Stimulated activated CD8-positive, alpha-beta memory T cell treated with anti-CD3 and anti-CD28 coated beads, Interleukin-12 subunit alpha, Interleukin-12 subunit beta, amount 100 ng/mL, for 4 hours (primary cell): ENCODE measurements at regions not wholly inside any gene's neighbourhood (a gene's known extent, or its start where the extent isn't known, plus 50 kb on each side); places are given as distances from the start of the nearest gene placed in this dataset.

ENCODE experiments used
- DNase-seq: peaks from one replicate; pipeline ENCODE4 v3.0.0-alpha.2; 2020; ENCODE audit warnings: low read depth

GRCh38 chr17:15039366-15039765, 225.8 kb downstream of the PMP22 start:
- DNase-seq = no peak

GRCh38 chr17:15038656-15039055, 226.5 kb downstream of the PMP22 start:
- no peak for DNase-seq

GRCh38 chr17:15036238-15036637, 228.9 kb downstream of the PMP22 start:
- DNase-seq = no peak

GRCh38 chr17:15031975-15032374, 233.2 kb downstream of the PMP22 start:
- no peak for DNase-seq

- DNase-seq = no peak
These were observed 235.7 kb downstream of the PMP22 start for GRCh38 chr17:15029469-15029868.

- no peak for DNase-seq
These were observed 237.3 kb downstream of the PMP22 start for GRCh38 chr17:15027853-15028252.

- no peak for DNase-seq
These were observed 239.0 kb downstream of the PMP22 start for GRCh38 chr17:15026088-15026487.

- no peak for DNase-seq
These were observed 241.4 kb downstream of the PMP22 start for GRCh38 chr17:15023589-15024336.

- DNase-seq = no peak
These were observed 246.0 kb downstream of the PMP22 start for GRCh38 chr17:15019158-15019557.

- no peak for DNase-seq
These were observed 252.7 kb downstream of the PMP22 start for GRCh38 chr17:15012351-15012980.

GRCh38 chr17:15009087-15009486, 256.0 kb downstream of the PMP22 start:
- no peak for DNase-seq

GRCh38 chr17:15007147-15007553, 258.0 kb downstream of the PMP22 start:
- DNase-seq = no peak

- DNase-seq = no peak
These were observed 258.6 kb downstream of the PMP22 start for GRCh38 chr17:15006421-15007128.

GRCh38 chr17:15000661-15001060, 264.5 kb downstream of the PMP22 start:
- DNase-seq = no peak

GRCh38 chr17:14997290-14997689, 267.8 kb downstream of the PMP22 start:
- no peak for DNase-seq

GRCh38 chr17:14986127-14986526, 279.0 kb downstream of the PMP22 start:
- no peak for DNase-seq

- DNase-seq = no peak
These were observed 292.3 kb downstream of the PMP22 start for GRCh38 chr17:14972844-14973243.

GRCh38 chr17:14971054-14971453, 294.1 kb downstream of the PMP22 start:
- no peak for DNase-seq

- DNase-seq = no peak
These were observed 305.9 kb downstream of the PMP22 start for GRCh38 chr17:14959106-14959648.

GRCh38 chr17:14953405-14953804, 311.7 kb downstream of the PMP22 start:
- no peak for DNase-seq

- no peak for DNase-seq
These were observed 314.4 kb downstream of the PMP22 start for GRCh38 chr17:14950686-14951085.

- no peak for DNase-seq
These were observed 314.9 kb downstream of the PMP22 start for GRCh38 chr17:14950216-14950615.

GRCh38 chr17:14947671-14948070, 317.5 kb downstream of the PMP22 start:
- DNase-seq = no peak
